HG02798 (cell line): ENCODE measurements at regions not wholly inside any gene's neighbourhood (a gene's known extent, or its start where the extent isn't known, plus 50 kb on each side); places are given as distances from the start of the nearest gene placed in this dataset.

Experiments used
- ATAC-seq: cut with Tn5 transposase; IDR thresholded peaks from one replicate; pipeline ENCODE4 v1.9.1; 2021; ENCODE audit warnings: mild to moderate bottlenecking; ENCODE audit not compliant: unreplicated experiment, poor library complexity

DNA sequence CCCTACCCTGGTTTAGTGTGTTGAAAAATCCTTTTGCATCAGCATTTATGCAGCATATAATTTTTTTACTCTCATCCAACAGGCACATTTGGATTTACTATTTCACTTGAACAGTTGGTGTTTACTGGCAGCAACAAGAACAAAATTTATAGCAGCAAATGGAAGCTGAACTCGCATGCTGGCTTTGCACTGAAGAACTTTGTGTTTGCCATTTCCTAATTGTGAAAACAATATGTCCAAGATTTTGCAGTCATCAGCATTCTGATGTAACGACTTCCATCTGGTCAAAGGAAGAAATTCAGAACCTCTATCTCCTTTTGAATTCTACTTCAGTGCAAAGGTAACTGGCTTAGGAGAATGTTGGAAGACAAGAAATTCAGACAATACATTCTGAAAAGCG, 131.0 kb downstream of the DLEU7 start:
- ATAC-seq: no peak

- ATAC-seq: no peak
Observed at GRCh38 chr13:50712881-50713280, 130.6 kb downstream of the DLEU7 start.

- peak; percentile 40 for ATAC-seq
Observed at GRCh38 chr13:50713523-50714248, 129.8 kb downstream of the DLEU7 start.

DNA sequence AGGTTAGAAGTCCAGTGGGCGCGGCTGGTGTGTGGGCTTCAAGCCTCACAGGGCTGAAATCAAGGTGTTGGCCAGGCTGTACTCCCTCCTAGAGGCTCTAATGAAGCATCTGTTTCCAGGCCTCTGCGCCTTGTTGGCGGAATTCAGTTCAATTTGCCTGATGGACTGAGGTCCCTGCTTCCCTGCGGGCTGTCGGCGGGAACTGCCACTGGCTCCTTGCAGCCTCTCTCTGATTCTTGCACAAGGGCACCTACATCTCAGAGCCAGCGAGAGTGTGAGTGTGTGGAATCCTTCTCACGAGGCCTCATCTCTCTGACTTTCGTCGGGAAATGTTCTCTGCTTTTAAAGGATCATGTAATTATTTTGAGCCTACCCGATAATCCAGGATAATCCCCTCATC, 128.6 kb downstream of the DLEU7 start:
- no peak for ATAC-seq

DNA sequence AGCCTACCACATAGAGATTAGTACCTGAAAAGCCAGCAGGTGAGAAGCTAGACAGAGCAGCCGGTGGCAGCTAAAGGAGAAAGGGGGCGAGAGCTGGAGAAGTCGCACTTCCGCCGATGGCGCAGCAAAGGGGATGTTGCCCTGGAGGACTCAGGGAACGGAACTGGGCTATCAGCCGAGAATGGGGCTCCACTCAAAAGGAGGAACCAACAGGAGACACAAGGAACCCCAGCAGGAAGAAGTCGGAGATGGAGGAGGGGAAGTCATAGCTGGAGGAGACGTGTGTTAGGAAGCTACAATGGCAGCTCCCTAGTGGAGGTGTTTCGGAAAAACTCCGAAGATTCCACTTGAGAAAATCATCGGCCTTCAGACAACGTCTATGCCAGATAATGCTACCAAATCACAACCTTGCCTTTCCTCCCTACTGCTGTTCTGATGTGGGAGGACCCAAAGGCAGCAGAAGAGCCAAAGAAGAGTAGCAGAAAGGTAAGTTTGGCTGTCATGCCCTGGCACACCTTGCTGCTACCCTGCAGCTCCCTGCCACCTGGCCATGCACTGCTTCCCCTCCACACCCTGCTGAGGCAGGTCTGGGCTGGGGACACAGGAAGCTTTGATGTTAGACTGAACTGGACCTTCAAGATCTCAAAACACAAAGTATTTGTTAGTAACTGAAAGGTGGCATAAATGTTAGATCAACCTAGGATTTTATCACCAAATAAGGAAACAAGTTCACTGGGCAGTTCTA, 127.9 kb downstream of the DLEU7 start:
- no peak for ATAC-seq

- ATAC-seq: no peak
Observed at GRCh38 chr13:50720861-50721671, 122.4 kb downstream of the DLEU7 start.

DNA sequence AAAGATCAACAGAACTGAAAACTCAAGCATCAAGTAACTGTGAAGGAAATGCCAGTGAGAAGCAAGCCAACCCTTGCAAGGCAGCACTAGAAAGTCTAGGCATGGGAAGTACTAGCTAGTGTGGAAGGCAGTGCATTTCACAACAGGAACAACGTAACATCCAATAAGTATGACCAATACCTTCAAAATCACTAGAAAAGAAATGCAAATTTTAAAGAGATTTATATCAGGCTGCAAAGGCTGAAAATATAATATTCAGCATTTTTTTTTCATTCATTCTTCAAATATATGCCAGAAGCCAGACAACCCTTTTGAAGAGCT, 121.9 kb downstream of the DLEU7 start:
- ATAC-seq: no peak

DNA sequence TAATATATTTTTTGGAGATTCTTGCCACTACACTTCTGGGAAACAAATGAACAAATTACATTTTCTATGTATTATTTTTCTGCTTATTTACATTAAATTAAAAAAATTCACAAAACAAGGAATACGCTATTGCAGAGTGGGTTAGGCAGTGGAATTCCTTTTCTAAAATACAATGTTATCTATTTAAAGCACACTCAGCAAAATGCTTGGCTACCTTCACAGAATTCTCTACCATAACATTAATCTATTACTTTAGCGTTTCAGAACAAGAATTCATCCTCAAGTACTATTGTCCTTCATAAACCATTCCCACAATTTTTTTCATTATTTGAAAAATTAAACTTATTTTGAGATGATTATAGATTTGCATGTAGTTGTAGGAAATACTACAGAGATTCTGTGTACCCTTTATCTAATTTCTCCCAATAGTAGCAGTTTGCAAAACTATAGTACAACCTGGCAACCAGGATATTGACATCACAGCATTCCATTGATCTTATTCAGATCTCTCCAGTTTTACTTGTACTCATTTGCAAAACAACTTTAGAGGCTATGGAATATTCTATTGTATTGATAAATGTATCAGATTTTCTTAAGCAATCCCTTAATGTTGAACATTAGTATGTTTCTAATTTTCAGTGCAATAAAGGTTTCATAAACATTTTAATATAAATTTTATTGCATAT, 120.9 kb downstream of the DLEU7 start:
- no peak for ATAC-seq

- ATAC-seq: no peak
Observed at GRCh38 chr13:50724438-50724837, 119.1 kb downstream of the DLEU7 start.

DNA sequence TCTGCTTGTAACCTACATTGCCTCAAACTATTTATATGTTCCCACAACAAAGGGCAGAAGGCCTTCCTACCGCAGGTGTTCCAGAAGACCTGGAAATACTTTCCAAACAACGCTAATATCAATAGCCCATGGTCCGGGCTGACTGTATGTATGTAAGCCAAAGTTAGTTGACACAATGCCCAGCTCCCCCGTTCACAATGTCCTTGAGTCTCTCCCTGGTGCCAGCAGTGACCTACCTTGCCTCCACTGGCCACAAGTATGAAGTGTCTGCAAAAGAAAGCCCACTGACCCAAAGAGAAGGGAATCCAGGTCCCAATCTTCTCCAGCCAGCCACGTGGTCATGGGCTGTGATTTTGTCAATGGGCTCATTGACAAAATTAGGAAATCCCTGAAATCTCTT, 118.6 kb downstream of the DLEU7 start:
- no peak for ATAC-seq

GRCh38 chr13:50726164-50726563, 117.3 kb downstream of the DLEU7 start:
- no peak for ATAC-seq

DNA sequence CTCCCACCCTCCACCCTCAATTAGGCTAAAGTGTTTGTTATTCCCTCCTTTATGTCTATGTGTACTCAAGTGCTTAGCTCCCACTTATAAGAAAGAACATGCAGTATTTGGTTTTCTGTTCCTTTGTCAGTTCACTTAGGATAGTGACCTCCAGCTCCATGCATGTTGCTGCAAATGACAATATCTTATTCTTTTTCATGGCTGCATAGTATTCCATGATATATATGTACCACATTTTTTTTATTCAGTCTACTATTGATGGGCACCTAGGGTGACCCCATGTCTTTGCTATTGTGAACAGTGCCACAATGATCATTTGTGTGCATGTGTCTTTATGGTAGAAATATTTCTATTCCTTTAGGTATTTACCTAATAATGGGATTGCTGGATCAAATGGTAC, 114.3 kb downstream of the DLEU7 start:
- no peak for ATAC-seq

- no peak for ATAC-seq
Observed at GRCh38 chr13:50730496-50731351, 112.8 kb downstream of the DLEU7 start.

DNA sequence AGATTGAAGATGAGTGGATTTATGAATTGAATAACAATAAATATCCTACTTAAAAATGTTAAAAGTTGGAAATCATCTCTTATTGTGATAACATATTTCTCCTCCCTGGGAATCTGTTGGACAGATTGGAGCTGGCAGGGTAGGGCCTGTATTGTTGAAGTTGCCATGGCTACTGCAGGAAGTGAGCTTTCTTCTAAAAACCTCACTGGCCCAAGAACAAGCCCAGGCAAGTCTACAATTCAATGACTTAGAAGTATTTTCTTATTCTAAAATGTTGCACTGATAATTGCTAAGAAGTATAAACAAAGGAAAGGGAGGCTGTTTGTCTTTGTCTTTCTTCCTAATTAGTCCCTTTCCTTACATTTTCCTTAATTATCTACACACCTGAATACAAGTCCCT, 112.1 kb downstream of the DLEU7 start:
- no peak for ATAC-seq

GRCh38 chr13:50732712-50733111, 110.8 kb downstream of the DLEU7 start:
- no peak for ATAC-seq

DNA sequence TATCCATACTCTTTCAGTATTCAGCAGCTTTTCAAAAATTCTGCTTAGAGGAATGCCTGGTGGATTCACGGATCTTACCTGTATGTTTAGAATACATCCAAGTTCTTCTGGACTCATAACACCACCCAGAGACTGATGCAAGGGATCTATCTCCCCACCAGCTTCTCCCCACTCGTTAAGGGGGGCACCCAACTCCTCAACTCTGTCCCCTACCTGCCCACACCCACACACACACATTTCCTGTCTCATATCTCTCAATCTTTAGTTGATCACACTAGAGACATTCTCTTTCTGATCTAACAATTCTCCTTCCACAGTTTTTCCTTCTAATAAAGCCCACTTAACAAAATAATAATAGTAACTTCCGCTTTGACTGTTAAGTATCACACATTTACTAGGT, 110.1 kb downstream of the DLEU7 start:
- no peak for ATAC-seq

- no peak for ATAC-seq
Observed at GRCh38 chr13:50735071-50735470, 108.4 kb downstream of the DLEU7 start.

DNA sequence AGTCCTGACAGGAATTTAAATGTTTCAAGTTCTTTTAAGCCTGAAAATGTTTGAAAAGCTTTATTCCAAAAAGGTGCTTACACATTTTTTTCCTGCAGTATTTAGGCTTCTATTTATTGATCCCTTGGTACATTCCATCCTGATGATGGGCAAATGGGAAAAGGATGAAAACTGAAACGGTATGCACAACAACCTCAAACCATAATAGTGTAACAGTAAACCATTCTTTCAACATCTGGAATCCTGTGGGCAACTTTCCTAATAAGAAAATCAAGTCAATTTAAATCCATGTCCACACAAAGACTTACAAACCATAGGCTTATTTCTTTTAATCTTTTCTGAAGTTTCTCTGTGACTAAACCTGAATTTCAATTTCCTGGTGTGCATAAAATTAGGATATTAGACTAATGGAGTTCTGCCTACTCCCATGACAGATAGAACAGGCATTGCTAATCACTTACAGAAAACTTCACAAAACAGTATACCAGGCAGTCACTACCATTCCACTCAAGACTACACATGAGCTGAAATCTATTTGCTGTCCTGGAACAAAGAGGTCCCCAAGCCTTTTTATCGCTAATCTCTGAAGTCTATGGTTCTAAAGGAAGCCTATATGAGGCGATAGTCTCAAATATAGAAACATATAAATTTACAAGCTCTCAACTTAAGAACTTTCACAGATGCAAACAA, 103.3 kb downstream of the DLEU7 start:
- no peak for ATAC-seq

DNA sequence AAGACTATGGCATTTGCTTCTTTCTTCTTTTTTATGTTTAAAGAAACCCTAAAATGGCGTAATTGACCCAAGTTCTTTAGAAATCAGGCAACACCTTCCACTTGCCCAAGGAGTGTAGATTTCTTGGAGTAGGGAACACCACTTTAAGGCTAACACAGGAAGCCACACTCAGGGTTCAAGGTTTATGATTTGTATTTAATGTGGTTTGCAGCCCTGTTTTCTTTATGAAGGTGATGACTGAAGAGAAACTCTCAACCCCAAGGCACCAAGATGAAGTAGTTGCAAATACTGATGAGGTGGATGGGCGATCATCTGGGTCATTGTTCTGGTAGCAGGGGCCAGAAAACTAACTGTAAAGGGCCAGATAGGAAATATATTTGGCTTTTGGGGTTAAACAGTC, 101.1 kb downstream of the DLEU7 start:
- ATAC-seq: no peak
